ENCODE measurements at regions not wholly inside any gene's neighbourhood (a gene's known extent, or its start where the extent isn't known, plus 50 kb on each side); places are given as distances from the start of the nearest gene placed in this dataset.

GRCh38 chr15:62791694-62792093 lies 250.9 kb upstream of the TPM1 start:
- no peaks in the 10 kb centered on the region for H4K20me1 ChIP-seq (ENCODE audit: insufficient read depth, low read length)

GRCh38 chr15:62792986-62793751 lies 249.4 kb upstream of the TPM1 start:
- no peaks in the 10 kb centered on the region for H3K79me2 ChIP-seq (ENCODE audit: insufficient read depth, low read length)
- Mint-ChIP-seq H3K4me3 (ENCODE audit: unreplicated experiment) (no peak overlapping the region), H3K36me3 (ENCODE audit: low read depth, unreplicated experiment) (peaks cover 27% of the 10 kb centered on the region), H3K27me3 (ENCODE audit: low read depth, unreplicated experiment) (peaks cover 3% of the 10 kb centered on the region), H3K27ac (ENCODE audit: unreplicated experiment) (peak overlapping the region; percentile 75), H3K4me1 (ENCODE audit: low read depth, unreplicated experiment) (peaks cover 44% of the 10 kb centered on the region), H3K9me3 (ENCODE audit: unreplicated experiment) (no peaks in the 10 kb centered on the region)
- no peak overlapping the region for H2AFZ ChIP-seq (ENCODE audit: low read depth, low read length)
- no peaks in the 10 kb centered on the region for H4K20me1 ChIP-seq (ENCODE audit: insufficient read depth, low read length)
- H3K4me1 ChIP-seq (ENCODE audit: insufficient read depth, low read length): peaks cover 3% of the 10 kb centered on the region
- H3K9me3 ChIP-seq (ENCODE audit: insufficient read depth, low read depth, low read length): no peaks in the 10 kb centered on the region
- no peak overlapping the region for H3K4me3 ChIP-seq (ENCODE audit: insufficient read depth, low read depth, low read length)
- no peak overlapping the region for H3K4me2 ChIP-seq (ENCODE audit: low read length)
- FAIRE-seq (no peak), DNase-seq (ENCODE audit: low read depth) (no peak)
- no peaks in the 10 kb centered on the region for H3K36me3 ChIP-seq (ENCODE audit: insufficient read depth, low read length)
- TF ChIP-seq EZH2 (IDR thresholded peaks at IDR 0.05; ENCODE audit: insufficient read depth, low read length) (no peak), CTCF (IDR thresholded peaks at IDR 0.05; ENCODE audit: insufficient read depth, low read depth, low read length) (no peak)
- no peak overlapping the region for H3K9ac ChIP-seq (ENCODE audit: low read length)
- H3K27ac ChIP-seq (ENCODE audit: low read depth, low read length): no peak overlapping the region
- no peaks in the 10 kb centered on the region for H3K27me3 ChIP-seq (ENCODE audit: insufficient read depth, low read length)

More at GRCh38 chr15:62791694-62792093, 250.9 kb upstream of the TPM1 start:
- no peak for TF ChIP-seq CTCF (IDR thresholded peaks at IDR 0.05; ENCODE audit: insufficient read depth, low read depth, low read length)
- no peak for TF ChIP-seq EZH2 (IDR thresholded peaks at IDR 0.05; ENCODE audit: insufficient read depth, low read length)
- H3K27me3 ChIP-seq (ENCODE audit: insufficient read depth, low read length): no peaks in the 10 kb centered on the region
- H3K4me2 ChIP-seq (ENCODE audit: low read length): no peak overlapping the region
- Mint-ChIP-seq H3K4me1 (ENCODE audit: low read depth, unreplicated experiment) (peaks cover 48% of the 10 kb centered on the region), H3K4me3 (ENCODE audit: unreplicated experiment) (no peak overlapping the region), H3K27ac (ENCODE audit: unreplicated experiment) (peak overlapping the region; percentile 28), H3K27me3 (ENCODE audit: low read depth, unreplicated experiment) (peaks cover 3% of the 10 kb centered on the region), H3K36me3 (ENCODE audit: low read depth, unreplicated experiment) (peaks cover 17% of the 10 kb centered on the region), H3K9me3 (ENCODE audit: unreplicated experiment) (no peaks in the 10 kb centered on the region)
- no peak overlapping the region for H3K4me3 ChIP-seq (ENCODE audit: insufficient read depth, low read depth, low read length)
- DNase-seq (ENCODE audit: low read depth) (no peak), FAIRE-seq (no peak)
- no peaks in the 10 kb centered on the region for H3K36me3 ChIP-seq (ENCODE audit: insufficient read depth, low read length)
- H3K79me2 ChIP-seq (ENCODE audit: insufficient read depth, low read length): no peaks in the 10 kb centered on the region
- no peaks in the 10 kb centered on the region for H3K9me3 ChIP-seq (ENCODE audit: insufficient read depth, low read depth, low read length)
- peaks cover 3% of the 10 kb centered on the region for H3K4me1 ChIP-seq (ENCODE audit: insufficient read depth, low read length)
- no peak overlapping the region for H2AFZ ChIP-seq (ENCODE audit: low read depth, low read length)
- no peak overlapping the region for H3K9ac ChIP-seq (ENCODE audit: low read length)
- no peak overlapping the region for H3K27ac ChIP-seq (ENCODE audit: low read depth, low read length)

GRCh38 chr15:62793752-62794144 lies 248.8 kb upstream of the TPM1 start:
- DNase-seq (ENCODE audit: low read depth) (no peak), FAIRE-seq (no peak)
- H3K4me1 Mint-ChIP-seq (ENCODE audit: low read depth, unreplicated experiment): peaks cover 47% of the 10 kb centered on the region
- H3K27ac Mint-ChIP-seq (ENCODE audit: unreplicated experiment): no peak overlapping the region
- Histone ChIP-seq H4K20me1 (ENCODE audit: insufficient read depth, low read length) (no peaks in the 10 kb centered on the region), H3K27me3 (ENCODE audit: insufficient read depth, low read length) (no peaks in the 10 kb centered on the region), H3K4me1 (ENCODE audit: insufficient read depth, low read length) (peaks cover 3% of the 10 kb centered on the region), H3K27ac (ENCODE audit: low read depth, low read length) (no peak overlapping the region), H3K36me3 (ENCODE audit: insufficient read depth, low read length) (no peaks in the 10 kb centered on the region), H3K9ac (ENCODE audit: low read length) (no peak overlapping the region), H3K4me2 (ENCODE audit: low read length) (no peak overlapping the region), H3K4me3 (ENCODE audit: insufficient read depth, low read depth, low read length) (no peak overlapping the region), H3K79me2 (ENCODE audit: insufficient read depth, low read length) (no peaks in the 10 kb centered on the region), H3K9me3 (ENCODE audit: insufficient read depth, low read depth, low read length) (no peaks in the 10 kb centered on the region), H2AFZ (ENCODE audit: low read depth, low read length) (no peak overlapping the region)
- peaks cover 3% of the 10 kb centered on the region for H3K27me3 Mint-ChIP-seq (ENCODE audit: low read depth, unreplicated experiment)
- H3K36me3 Mint-ChIP-seq (ENCODE audit: low read depth, unreplicated experiment): peaks cover 32% of the 10 kb centered on the region
- no peaks in the 10 kb centered on the region for H3K9me3 Mint-ChIP-seq (ENCODE audit: unreplicated experiment)
- H3K4me3 Mint-ChIP-seq (ENCODE audit: unreplicated experiment): no peak overlapping the region
- TF ChIP-seq EZH2 (IDR thresholded peaks at IDR 0.05; ENCODE audit: insufficient read depth, low read length) (no peak), CTCF (IDR thresholded peaks at IDR 0.05; ENCODE audit: insufficient read depth, low read depth, low read length) (no peak)
